ENCODE measurements at regions not wholly inside any gene's neighbourhood (a gene's known extent, or its start where the extent isn't known, plus 50 kb on each side); places are given as distances from the start of the nearest gene placed in this dataset.

DNA sequence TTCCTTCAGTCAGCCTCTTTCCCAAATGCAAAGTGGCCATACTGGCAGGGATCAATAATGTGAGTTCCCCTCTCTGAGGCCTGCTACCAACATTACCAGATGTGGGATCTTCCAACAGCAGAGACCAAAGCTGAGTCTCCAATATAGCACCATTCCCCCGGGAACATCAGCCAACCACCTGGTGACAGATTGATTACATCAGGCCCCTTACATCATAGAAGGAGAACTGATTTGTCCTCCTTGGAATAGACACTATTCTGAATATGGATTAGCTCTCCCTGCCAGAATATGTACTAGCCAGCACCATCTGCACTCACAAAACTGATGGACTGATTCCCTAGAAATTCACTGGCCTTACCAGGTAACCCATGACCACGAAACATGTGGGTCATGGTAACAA is 61.9 kb upstream of the CARMIL1 start:
- no peak for TF ChIP-seq CTCF (IDR thresholded peaks at IDR 0.05; ENCODE audit: insufficient read depth, low read length, severe bottlenecking)
- FAIRE-seq, result peak; percentile 52
- H3K4me3 ChIP-seq (ENCODE audit: low read depth, low read length), result no peak overlapping the region
- no peaks in the 10 kb centered on the region for H3K27me3 ChIP-seq (ENCODE audit: control insufficient read depth, insufficient read depth, low read length)
- H3K36me3 ChIP-seq (ENCODE audit: control insufficient read depth, insufficient read depth, low read length), result no peaks in the 10 kb centered on the region
- no peak for DNase-seq (ENCODE audit: low read depth)

DNA sequence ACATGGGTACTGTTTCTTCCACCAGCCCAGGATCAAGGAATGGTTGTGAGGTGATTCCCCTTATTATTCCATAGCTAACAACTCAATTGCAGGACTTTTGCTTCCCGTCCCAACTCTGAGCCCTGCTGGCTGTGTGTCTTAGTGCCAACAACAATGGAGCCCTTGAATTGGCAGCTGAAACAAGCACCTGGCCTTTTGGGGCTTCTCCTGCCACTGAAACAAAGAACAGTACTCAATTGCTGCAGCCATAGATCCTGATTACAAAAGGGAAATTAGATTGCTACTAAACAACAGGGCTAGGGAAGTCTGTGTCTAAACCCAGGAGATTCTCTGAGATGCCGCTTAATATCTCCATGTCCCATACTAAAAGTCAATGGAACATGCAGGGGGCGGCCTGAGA is 61.3 kb upstream of the CARMIL1 start:
- TF ChIP-seq CTCF (IDR thresholded peaks at IDR 0.05; ENCODE audit: insufficient read depth, low read length, severe bottlenecking), result no peak
- no peak for FAIRE-seq
- no peak for DNase-seq (ENCODE audit: low read depth)
- Histone ChIP-seq H3K36me3 (ENCODE audit: control insufficient read depth, insufficient read depth, low read length) (no peaks in the 10 kb centered on the region), H3K27me3 (ENCODE audit: control insufficient read depth, insufficient read depth, low read length) (no peaks in the 10 kb centered on the region), H3K4me3 (ENCODE audit: low read depth, low read length) (no peak overlapping the region)

DNA sequence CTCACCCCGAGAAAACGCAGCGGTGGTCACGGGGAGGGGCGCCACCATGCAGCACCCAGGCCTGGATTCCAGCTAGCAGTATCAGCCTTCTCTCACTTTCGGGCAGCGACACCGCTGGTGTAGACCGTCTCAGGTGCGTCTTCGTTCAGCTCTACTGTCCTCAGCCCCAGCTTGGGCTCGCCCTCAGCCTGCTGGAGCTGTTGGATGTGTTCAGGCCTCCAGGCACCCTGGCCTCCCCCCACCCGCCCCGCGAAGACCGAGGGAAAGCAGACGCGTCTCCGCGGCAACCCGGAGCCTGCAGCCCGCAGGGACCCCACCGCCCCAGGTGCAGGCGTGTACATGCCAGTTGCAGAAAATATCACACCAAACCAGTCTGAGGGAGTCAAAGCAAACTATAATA is 60.8 kb upstream of the CARMIL1 start:
- no peaks in the 10 kb centered on the region for H3K27me3 ChIP-seq (ENCODE audit: control insufficient read depth, insufficient read depth, low read length)
- peak; percentile 22 for DNase-seq (ENCODE audit: low read depth)
- FAIRE-seq, result no peak
- TF ChIP-seq CTCF (IDR thresholded peaks at IDR 0.05; ENCODE audit: insufficient read depth, low read length, severe bottlenecking), result no peak
- H3K4me3 ChIP-seq (ENCODE audit: low read depth, low read length), result no peak overlapping the region
- H3K36me3 ChIP-seq (ENCODE audit: control insufficient read depth, insufficient read depth, low read length), result no peaks in the 10 kb centered on the region

DNA sequence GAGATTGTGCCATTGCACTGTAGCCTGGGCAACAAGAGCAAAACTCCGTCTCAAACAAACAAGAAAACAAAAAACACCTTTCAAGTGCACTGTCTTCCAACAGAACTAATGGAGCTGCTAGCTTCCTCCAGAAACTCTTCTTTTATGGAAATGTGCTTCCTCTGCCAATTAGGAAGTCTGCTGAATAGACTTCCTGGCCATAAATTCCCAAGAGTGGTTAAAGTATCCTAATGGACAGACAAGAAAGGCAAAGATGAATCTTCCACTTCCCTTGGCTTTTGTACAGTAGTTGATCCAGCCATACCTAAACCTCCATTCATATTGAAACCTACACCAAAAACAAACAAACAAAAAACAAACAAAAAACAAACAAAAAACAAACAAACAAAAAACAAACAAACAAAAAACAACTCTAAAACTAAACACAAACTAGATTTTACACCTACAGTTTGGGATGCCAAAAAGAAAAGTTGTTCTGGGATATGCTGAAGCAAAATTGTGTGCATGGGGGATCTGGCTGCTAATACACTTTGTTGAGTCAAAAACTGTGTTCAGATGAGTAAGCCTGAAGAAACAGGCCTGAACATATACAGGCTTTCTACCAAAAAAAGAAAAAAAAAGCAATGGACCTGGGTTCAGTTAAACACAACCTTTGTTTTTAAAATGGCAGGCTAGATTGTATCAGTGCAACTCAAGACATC is 59.8 kb upstream of the CARMIL1 start:
- no peak for FAIRE-seq
- DNase-seq (ENCODE audit: low read depth), result peak; percentile 71
- Histone ChIP-seq H3K27me3 (ENCODE audit: control insufficient read depth, insufficient read depth, low read length) (no peaks in the 10 kb centered on the region), H3K36me3 (ENCODE audit: control insufficient read depth, insufficient read depth, low read length) (no peaks in the 10 kb centered on the region), H3K4me3 (ENCODE audit: low read depth, low read length) (no peak overlapping the region)
- no peak for TF ChIP-seq CTCF (IDR thresholded peaks at IDR 0.05; ENCODE audit: insufficient read depth, low read length, severe bottlenecking)

DNA sequence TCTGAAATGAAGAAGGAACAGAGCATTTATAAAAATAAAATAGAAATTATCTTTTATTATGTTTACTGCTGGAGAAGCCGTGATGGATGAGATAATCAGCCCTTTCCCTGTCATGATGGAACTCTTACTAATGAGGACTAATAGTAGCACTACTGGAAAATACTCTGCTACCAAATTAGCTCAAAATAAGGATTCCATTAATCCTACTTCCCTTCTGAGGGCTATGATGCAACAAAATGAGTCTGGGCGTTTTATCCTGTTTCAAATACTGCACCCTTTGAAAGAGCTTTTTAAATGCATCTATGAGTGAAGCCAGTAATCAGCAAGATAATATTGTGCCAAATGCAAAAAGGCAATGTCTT is 59.3 kb upstream of the CARMIL1 start:
- Histone ChIP-seq H3K36me3 (ENCODE audit: control insufficient read depth, insufficient read depth, low read length) (no peaks in the 10 kb centered on the region), H3K4me3 (ENCODE audit: low read depth, low read length) (no peak overlapping the region), H3K27me3 (ENCODE audit: control insufficient read depth, insufficient read depth, low read length) (no peaks in the 10 kb centered on the region)
- no peak for FAIRE-seq
- no peak for DNase-seq (ENCODE audit: low read depth)
- no peak for TF ChIP-seq CTCF (IDR thresholded peaks at IDR 0.05; ENCODE audit: insufficient read depth, low read length, severe bottlenecking)

GRCh38 chr6:25220857-25221256 is 58.3 kb upstream of the CARMIL1 start:
- H3K36me3 ChIP-seq (ENCODE audit: control insufficient read depth, insufficient read depth, low read length), result no peaks in the 10 kb centered on the region
- TF ChIP-seq CTCF (IDR thresholded peaks at IDR 0.05; ENCODE audit: insufficient read depth, low read length, severe bottlenecking), result no peak
- no peak for DNase-seq (ENCODE audit: low read depth)
- FAIRE-seq, result no peak
- no peak overlapping the region for H3K4me3 ChIP-seq (ENCODE audit: low read depth, low read length)
- H3K27me3 ChIP-seq (ENCODE audit: control insufficient read depth, insufficient read depth, low read length), result no peaks in the 10 kb centered on the region

Data from bronchial epithelial cell (primary cell).